GM13977 (cell line): ENCODE measurements at regions not wholly inside any gene's neighbourhood (a gene's known extent, or its start where the extent isn't known, plus 50 kb on each side); places are given as distances from the start of the nearest gene placed in this dataset.
"Not testable (repeated sequence)": the region's sequence is repeated elsewhere in the genome, so short reads cannot be mapped to it uniquely, and the experiment has no call there.

Experiments
- DNase-seq: peaks from one replicate; pipeline ENCODE4 v3.0.0; 2012; ENCODE audit warnings: low spot score
- CTCF ChIP-seq: IDR thresholded peaks from 2 replicates; pipeline ENCODE4 v1.5.1; 2012; ENCODE audit warnings: mild to moderate bottlenecking, control low read depth; ENCODE audit not compliant: insufficient read depth; ENCODE audit errors: extremely low read depth, missing control alignments
- in situ Hi-C: fragments of 300-500 bp; cut with MboI; formaldehyde crosslinking; loops from one replicate; pipeline ENCODE4 v1.12.0; 2022; ENCODE audit warnings: low sequenced_read_pairs, low pct_unique_long_range_greater_than_20kb, mixed read lengths, inconsistent platforms; ENCODE audit not compliant: unreplicated experiment

DNA sequence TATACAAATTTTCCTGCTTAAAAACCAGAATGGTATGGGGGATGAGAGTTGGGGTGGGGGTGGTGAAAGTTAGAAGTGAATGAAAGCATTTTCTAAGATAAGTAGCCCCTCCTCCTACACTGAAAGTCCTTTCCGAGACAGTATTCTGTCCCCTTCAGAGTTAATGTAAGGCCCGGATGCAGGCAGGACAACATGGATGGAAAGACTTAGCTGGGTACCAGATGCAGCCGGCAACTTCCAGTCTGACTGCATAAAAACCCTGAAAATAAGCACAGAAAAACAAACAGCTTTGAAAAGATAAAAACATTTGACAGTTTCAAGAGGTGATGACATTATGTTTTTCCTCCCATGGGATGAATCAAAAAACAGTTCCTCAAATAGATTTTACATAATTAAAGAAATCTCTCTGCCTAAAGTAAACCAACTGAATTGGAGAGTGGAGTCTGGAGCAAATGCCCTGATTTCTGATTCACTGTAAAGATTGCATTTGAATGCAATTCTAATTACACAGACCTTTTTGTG is 196.3 kb downstream of the GPAT3 start:
- no peak for TF ChIP-seq CTCF

GRCh38 chr4:83731609-83732008 is 195.7 kb downstream of the GPAT3 start:
- in situ Hi-C loops, result no loop called here
- DNase-seq, result no peak
- no peak for TF ChIP-seq CTCF

More for the DNA sequence above, 196.3 kb downstream of the GPAT3 start:
- in situ Hi-C loops, result no loop called here
- DNase-seq, result no peak

GRCh38 chr4:83730958-83731357 is 195.1 kb downstream of the GPAT3 start:
- DNase-seq, in situ Hi-C loops: not testable (repeated sequence)

DNA sequence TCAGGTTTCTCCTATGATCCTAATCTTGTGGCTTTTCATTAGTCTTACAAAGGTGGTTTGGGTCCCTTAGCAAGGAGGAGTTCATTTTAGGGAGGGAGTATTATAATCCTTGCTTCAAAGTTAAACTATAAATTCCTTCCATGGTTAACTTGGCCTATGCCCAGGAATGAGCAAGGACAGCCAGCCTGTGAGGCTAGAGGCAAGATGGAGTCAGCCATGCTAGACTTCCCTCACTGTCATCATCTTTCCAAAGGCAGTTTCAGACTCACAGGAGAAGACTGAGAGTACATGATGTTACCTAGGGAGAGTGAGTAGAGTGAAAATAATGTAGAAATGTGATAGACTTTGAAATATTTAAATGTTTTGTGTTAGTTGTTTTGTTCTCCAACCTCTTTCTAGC is 192.3 kb downstream of the GPAT3 start:
- in situ Hi-C loops, result no loop called here
- no peak for DNase-seq
- no peak for TF ChIP-seq CTCF

DNA sequence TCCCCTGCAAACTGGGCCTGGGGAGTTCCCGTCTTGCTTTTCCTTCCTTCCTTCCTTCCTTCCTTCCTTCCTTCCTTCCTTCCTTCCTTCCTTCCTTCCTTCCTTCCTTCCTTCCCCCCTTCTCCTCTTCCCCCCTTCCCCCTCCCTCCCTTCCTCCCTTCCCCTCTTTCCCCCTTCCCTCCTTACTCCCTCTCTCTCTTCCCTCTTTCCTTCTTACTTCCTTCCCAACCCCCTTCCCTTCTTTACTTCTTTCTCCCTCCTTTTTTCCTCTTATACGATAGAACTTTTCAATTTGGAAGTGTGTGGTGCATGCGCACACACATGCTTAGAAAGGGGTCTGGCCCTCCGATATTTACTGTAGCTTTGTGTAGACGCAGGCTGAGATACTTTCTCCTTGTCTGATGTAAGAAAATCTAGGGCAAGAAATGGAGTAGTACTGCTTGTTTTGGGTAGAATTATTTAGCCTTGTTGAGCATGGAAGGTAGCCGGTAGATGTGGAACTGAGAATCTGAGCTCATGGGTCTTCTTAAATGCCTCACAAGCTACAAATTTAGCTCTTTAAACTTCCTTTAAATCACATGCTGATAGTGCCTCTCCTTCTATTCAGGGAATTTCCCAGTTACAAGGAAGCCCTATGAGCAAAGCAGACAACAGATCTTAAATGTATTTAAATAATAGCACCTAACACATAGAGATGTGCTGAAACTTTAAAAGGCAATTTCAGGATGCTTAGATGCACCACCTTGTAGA is 189.6 kb downstream of the GPAT3 start:
- no peak for TF ChIP-seq CTCF
- in situ Hi-C loops, result no loop called here
- DNase-seq, result no peak

DNA sequence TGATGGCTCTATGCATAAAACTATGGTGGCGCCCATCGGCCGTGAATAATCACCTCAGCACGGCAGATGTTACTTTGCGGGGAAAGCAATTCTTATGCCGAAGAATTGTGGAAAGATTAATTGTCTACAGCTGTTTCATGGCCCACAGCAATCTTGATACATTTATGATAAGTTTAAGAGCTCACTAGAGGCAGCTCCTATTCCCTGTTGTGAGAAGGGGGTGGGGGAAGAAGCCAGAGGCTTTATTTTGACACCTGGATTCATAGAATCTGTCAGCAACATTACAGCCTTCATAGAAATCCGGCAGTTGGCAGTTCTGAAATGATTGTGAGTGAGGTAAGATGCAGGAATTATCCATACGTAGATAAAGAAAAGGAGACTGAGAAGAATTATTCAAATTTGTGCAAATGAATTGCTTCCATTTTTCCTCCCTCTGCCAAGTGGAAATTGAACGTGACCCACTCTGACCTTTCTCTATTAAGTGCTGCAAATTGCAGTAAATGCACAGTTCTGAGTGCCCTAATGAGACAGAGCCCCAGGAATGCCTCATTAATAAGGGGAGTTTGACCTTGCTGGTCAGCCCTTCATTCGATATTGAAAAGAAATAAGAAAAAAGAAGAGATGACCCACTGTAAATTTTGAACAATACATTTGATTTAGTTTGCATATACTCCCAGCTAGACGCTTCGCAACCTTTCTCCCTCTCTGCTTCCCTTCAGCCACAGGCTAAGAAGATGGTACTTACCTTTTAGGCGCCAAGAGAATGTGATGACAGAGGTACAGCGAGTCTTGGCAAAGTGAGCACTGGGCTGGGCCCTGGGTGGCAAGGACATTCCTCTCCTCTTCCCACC is 188.8 kb downstream of the GPAT3 start:
- in situ Hi-C loops, result no loop called here
- TF ChIP-seq CTCF, result no peak
- no peak for DNase-seq

DNA sequence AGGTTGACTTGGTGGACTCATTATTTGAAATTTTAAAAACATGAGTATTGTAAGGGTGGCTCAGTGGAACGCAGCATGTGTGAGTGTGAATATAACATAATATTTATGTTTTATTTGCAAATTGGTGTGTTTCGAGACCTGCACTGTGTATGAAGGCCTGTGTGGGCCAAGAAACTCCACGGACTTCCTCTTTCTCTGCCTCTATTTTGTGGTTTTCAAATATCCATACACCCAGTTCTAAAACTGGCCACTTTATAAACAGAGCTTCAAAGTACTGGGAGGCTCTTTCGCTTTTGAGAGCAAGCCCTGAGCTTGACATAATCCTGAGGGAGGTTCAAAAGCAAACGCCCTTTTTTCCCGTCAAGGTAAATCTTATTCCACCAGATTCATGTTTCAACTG is 187.7 kb downstream of the GPAT3 start:
- in situ Hi-C loops, result no loop called here
- no peak for TF ChIP-seq CTCF
- DNase-seq, result no peak
